GM18909 (cell line): ENCODE measurements at regions not wholly inside any gene's neighbourhood (a gene's known extent, or its start where the extent isn't known, plus 50 kb on each side); places are given as distances from the start of the nearest gene placed in this dataset.

Experiments used
- ATAC-seq: cut with Tn5 transposase; IDR thresholded peaks from one replicate; pipeline ENCODE4 v1.9.1; 2021; ENCODE audit warnings: mild to moderate bottlenecking; ENCODE audit not compliant: unreplicated experiment, poor library complexity

GRCh38 chr12:91396293-91396692 lies 213.7 kb upstream of the DCN start:
- no peak for ATAC-seq

DNA sequence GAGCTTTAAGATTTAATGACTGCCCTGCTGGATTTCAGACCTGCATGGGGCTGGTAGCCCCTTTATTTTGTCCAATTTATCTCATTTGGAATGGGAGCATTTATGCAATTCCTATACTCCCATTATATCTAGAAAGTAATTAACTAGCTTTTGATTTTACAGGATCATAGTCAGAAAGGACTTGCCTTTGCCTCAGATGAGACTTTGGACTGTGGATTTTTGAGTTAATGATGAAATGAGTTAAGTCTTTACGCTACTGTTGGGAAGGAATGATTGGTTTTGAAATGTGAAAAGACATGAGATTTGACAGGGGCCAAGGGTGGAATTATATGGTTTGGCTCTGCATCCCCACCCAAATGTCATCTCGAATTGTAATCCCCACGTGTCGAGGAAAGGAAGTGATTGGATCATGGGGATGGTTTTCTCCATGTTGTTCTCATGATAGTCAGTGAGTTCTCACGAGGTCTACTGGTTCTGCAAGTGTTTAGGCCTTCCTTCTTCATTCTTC lies 213.1 kb upstream of the DCN start:
- no peak for ATAC-seq

- no peak for ATAC-seq
Measured at GRCh38 chr12:91394903-91395302, 212.3 kb upstream of the DCN start.

- ATAC-seq = no peak
Measured at GRCh38 chr12:91388573-91388972, 206.0 kb upstream of the DCN start.

GRCh38 chr12:91387461-91388134 lies 205.0 kb upstream of the DCN start:
- ATAC-seq = no peak

DNA sequence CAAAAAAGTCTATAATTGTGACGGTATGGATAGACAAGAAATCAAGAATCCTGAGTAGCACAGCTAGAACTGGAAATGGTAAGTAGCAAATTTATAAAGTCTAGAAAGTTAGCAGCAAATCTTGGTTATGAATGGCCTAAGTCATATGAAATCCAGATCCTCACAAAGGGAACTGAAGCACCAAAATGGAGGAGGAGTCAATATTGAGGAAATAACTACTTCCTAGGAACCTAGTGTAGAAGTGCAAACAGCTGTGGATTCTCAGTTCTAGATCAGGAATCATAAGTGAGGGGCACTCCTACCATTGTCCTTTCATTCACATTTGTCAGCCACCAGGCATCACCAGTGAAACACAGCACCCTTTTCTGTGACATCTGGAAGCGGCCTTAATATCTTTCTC lies 202.2 kb upstream of the DCN start:
- ATAC-seq = no peak

GRCh38 chr12:91384366-91384765 lies 201.7 kb upstream of the DCN start:
- no peak for ATAC-seq

DNA sequence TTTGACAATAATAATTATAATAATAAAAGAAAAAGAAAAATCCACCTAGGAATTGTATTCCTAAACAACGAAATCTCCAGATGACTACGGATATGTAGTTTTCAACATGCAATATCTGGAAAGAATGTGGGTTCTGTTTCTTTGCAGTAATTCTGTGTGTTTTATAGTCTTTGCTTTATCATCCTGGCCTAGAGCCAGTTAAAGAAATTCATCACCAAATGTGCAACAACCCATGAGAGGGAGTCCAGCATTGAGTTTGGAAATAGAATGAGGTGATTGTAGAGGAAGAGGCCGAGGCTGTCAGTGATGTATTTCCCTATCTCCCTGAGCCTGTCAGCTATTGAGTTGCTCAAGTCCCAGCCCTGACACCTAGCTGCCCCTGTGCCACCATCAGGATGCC lies 200.5 kb upstream of the DCN start:
- no peak for ATAC-seq

DNA sequence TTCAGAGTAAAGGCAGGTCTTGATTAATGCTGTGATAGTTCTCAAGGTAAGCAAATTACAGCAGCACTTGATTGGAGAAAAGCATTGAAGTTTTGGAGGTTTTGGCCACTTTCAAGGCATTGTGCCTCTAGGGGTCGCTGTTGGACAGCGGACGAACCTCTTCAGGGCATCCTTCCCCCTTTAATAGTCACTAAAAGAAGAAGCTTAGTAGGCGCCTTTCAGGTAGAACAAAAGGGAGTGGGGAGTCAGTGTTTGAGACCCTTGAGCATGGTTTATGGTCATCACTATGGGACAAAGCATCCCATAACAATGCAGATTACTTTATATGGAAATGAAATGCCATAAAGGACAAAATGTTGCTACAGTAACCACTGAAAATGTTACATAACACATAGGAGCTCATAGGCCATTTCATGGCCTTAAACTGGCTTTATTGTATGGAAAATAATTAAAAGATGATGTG lies 199.5 kb upstream of the DCN start:
- ATAC-seq = peak; percentile 79

GRCh38 chr12:91381309-91381804 lies 198.7 kb upstream of the DCN start:
- peak; percentile 86 for ATAC-seq

DNA sequence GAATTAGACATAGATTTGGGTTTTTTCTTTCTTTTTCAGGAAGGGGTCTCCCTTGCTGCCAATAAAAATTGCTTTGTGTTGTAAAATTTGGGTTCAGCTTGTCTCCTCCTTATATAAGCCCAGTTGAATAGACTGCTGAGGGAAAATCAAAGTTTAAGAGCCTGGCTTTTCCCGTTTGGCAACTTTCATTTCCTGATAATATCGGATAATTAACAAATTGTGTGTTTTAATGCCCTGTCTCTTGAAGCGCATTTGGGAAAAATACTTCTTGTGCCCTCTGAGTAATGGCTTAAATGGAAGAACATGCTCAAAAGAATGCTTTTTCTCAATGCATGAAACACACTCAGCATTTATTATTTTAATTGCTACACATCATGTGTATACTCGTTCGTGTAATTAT lies 198.0 kb upstream of the DCN start:
- ATAC-seq = no peak

DNA sequence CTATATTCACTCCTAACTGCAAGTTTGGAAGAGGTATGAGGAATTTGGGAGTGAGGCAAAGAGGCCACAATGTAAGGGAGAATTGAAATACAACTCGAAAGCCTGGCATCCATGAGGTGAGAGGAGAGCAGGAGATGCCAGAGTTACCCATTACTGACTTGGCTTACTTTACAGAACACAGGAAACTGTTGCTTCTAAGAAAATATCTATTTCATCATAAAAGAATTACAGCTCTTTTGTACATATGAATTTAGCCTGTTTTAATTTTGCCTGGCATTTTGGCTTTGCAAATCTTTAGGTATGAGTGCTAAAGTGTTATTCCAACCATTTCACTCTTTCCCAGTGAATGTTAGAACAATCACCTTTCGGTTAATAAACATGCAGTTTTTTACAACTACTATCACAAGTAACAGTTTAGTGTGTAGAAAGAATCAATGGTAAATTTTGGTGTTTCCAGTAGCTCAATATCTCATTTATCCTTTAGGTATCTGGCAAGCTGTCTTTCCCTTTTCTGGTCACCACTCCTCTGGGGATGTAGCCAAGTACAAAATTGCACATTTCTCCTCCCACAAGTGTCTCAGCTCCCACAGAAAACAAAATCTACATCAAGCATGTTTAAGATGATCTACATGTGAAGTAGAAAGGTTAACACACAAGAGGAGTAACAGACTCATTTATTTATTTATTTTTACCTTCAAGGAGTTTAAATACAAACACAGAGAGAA lies 196.6 kb upstream of the DCN start:
- no peak for ATAC-seq

DNA sequence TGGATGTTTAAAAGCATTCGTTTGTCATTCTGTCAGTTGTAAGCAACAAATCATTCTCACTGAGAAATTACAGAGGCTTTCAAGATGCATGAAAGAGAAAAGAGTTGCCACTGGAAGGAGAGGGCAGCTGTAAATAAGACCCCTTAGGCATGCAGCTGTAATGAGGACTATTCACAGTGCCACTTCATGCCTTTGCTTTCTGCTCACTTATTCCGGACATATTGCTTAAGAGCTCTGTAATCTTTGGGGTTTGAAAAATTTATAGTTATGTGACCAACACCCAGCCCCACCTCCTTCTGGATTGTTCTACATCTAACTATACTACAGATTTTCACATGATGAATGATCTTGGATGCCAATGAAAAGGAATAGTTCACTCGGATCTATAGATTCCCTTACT lies 194.8 kb upstream of the DCN start:
- no peak for ATAC-seq

DNA sequence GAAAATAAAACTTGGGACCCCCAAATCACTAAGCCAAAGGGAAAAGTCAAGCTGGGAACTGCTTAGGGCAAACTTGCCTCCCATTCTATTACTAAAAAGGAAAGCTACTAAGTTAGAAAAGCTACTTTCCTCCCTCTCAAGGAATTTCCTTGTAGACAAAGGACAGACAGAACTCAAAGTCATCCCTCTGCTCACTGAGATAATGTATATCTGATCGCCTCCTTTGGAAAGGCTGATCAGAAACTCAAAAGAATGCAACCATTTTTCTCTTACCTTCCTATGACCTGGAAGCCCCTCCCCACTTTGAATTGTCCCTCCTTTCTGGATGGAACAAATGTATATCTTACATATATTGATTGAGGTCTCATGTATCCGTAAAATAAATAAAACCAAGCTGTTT lies 190.5 kb upstream of the DCN start:
- no peak for ATAC-seq

DNA sequence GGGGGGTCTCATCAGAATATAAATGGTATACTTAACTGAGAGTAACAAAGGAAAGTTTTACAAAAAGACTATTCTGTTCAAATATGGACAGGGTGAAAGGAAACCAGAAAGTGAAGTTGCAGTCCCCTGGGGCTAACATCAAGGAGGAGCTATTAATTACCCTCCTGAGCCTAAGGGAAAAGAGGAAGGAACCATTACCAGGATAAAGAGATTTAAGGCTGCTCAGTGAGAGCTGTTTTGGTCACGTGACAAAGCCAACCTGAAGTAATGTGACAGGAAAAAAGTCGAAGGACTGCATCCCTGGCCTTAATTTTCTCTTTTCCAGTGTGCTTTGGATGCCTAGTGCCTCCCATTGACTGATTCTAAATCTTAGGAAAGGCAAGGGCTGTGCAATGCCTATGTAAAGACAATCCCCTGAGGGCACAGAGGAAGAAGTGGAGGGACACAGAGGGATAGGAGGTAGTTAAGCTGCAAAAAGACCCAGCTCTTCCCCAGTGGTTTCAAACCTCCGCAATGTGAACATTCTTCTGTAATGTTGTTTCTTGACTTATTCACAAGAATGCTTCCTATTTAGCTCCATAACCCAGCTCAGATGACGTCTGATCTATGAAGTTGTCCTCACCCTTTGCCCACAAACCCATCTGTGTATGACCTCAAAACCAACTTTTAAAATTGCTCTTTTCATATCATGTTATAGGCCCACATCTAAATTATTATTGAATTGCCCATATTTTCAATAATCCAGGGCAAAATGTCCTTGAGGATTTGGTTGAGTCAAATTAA lies 187.7 kb upstream of the DCN start:
- ATAC-seq = no peak

- no peak for ATAC-seq
Measured at GRCh38 chr12:91368613-91369012, 186.0 kb upstream of the DCN start.

GRCh38 chr12:91367234-91367849 lies 184.7 kb upstream of the DCN start:
- ATAC-seq = no peak

GRCh38 chr12:91364471-91365184 lies 182.0 kb upstream of the DCN start:
- ATAC-seq = no peak

DNA sequence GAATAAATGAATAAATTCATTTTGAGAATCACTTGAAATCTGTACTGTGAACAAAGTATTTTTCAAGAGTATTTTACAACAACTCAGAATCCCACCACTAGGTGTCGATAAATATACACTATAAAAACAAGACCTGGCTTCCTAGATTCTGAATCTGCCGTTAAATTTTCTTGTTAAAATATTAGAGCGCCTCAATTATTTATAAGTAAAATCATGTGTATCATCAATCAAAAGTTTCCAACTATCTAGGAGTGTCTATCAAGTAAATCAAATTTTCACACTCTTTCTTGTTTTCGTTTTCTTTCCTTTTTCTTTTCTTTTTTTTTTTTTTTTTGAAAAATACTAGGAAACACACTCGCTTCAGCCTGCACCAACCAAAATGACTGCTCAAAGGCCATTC lies 179.2 kb upstream of the DCN start:
- ATAC-seq = no peak

GRCh38 chr12:91357381-91357780 lies 174.8 kb upstream of the DCN start:
- ATAC-seq = no peak
